ENCODE measurements at regions not wholly inside any gene's neighbourhood (a gene's known extent, or its start where the extent isn't known, plus 50 kb on each side); places are given as distances from the start of the nearest gene placed in this dataset.

GRCh38 chr2:6773007-6773693, 92.6 kb downstream of the CMPK2 start:
- Mint-ChIP-seq H3K4me1 (peaks cover 12% of the 10 kb centered on the region), H3K27me3 (peaks cover 20% of the 10 kb centered on the region), H3K9me3 (ENCODE audit: insufficient read depth) (no peaks in the 10 kb centered on the region), H3K27ac (no peak overlapping the region), H3K4me3 (no peak overlapping the region)
- DNase-seq (peak; percentile 67), ATAC-seq (ENCODE audit: low read depth) (peak; percentile 78)
- Histone ChIP-seq H3K4me3 (ENCODE audit: control extremely low read depth in 1 of 5, extremely low read depth in 1 of 5, insufficient read depth in 1 of 5, low read depth in 2 of 5, low read length in 4 of 5) (no peak overlapping the region), H3K9me3 (ENCODE audit: control extremely low read depth in 1 of 3, control insufficient read depth in 2 of 3, insufficient read depth in 1 of 3, low read length in 2 of 3) (no peaks in the 10 kb centered on the region), H3K27ac (ENCODE audit: low read length in 2 of 2) (no peak overlapping the region), H3K4me2 (replicated peaks; ENCODE audit: low read depth, low read length, poor library complexity, severe bottlenecking) (peak overlapping the region; percentile 35), H4K20me1 (ENCODE audit: control insufficient read depth, insufficient read depth, low read length, poor library complexity, severe bottlenecking) (no peaks in the 10 kb centered on the region), H3K27me3 (replicated peaks in 1 of 4; ENCODE audit: control extremely low read depth in 1 of 4, control insufficient read depth in 3 of 4, insufficient read depth in 4 of 4, low read length in 3 of 4) (peaks cover 0 to 5% (median 0%) of the 10 kb centered on the region in 4 experiments), H2AFZ (ENCODE audit: insufficient read depth, low read depth, low read length, poor library complexity, severe bottlenecking) (peak overlapping the region; percentile 3), H3K9ac (ENCODE audit: low read length) (no peak overlapping the region), H3K36me3 (replicated peaks in 1 of 2; ENCODE audit: control extremely low read depth in 1 of 2, control insufficient read depth in 1 of 2, extremely low read depth in 1 of 2, insufficient read depth in 2 of 2, low read length in 1 of 2) (no peaks in the 10 kb centered on the region), H3K4me1 (ENCODE audit: control insufficient read depth in 2 of 2, insufficient read depth in 2 of 2, low read length in 2 of 2) (peaks cover 3 to 5% of the 10 kb centered on the region in 2 donors), H3K79me2 (ENCODE audit: control insufficient read depth, insufficient read depth, low read length) (no peaks in the 10 kb centered on the region)
- WGBS (ENCODE audit: insufficient coverage), result 8% methylated on average over 25 of the region's 29 CpGs
- CTCF ChIA-PET, result interaction anchor here (1.2 to 2.3 kb wide), 7 partner anchors 9 to 24 kb away, joined by 3 to 6 read pairs (median 5); no protein-coding TSS in a partner anchor
- intact Hi-C loops (cut with micrococcal nuclease), result no loop called here
- POLR2A ChIA-PET, result no interaction called here
- TF ChIP-seq EZH2 (IDR thresholded peaks at IDR 0.05; ENCODE audit: borderline replicate concordance, insufficient read depth, low read depth, low read length, poor library complexity, severe bottlenecking), result no peak
- TF ChIP-seq CTCF (IDR thresholded peaks at IDR 0.05), result peak; percentile 96

- Histone ChIP-seq H3K9me3 (ENCODE audit: control extremely low read depth in 1 of 3, control insufficient read depth in 2 of 3, insufficient read depth in 1 of 3, low read length in 2 of 3) (no peaks in the 10 kb centered on the region), H3K27ac (ENCODE audit: low read length in 2 of 2) (no peak overlapping the region), H4K20me1 (ENCODE audit: control insufficient read depth, insufficient read depth, low read length, poor library complexity, severe bottlenecking) (no peaks in the 10 kb centered on the region), H3K4me1 (ENCODE audit: control insufficient read depth in 2 of 2, insufficient read depth in 2 of 2, low read length in 2 of 2) (peaks cover 3 to 5% of the 10 kb centered on the region in 2 donors), H2AFZ (ENCODE audit: insufficient read depth, low read depth, low read length, poor library complexity, severe bottlenecking) (no peak overlapping the region), H3K36me3 (replicated peaks in 1 of 2; ENCODE audit: control extremely low read depth in 1 of 2, control insufficient read depth in 1 of 2, extremely low read depth in 1 of 2, insufficient read depth in 2 of 2, low read length in 1 of 2) (no peaks in the 10 kb centered on the region), H3K79me2 (ENCODE audit: control insufficient read depth, insufficient read depth, low read length) (no peaks in the 10 kb centered on the region), H3K9ac (ENCODE audit: low read length) (no peak overlapping the region), H3K27me3 (replicated peaks in 1 of 4; ENCODE audit: control extremely low read depth in 1 of 4, control insufficient read depth in 3 of 4, insufficient read depth in 4 of 4, low read length in 3 of 4) (peaks cover 0 to 5% (median 0%) of the 10 kb centered on the region in 4 experiments), H3K4me2 (replicated peaks; ENCODE audit: low read depth, low read length, poor library complexity, severe bottlenecking) (no peak overlapping the region), H3K4me3 (ENCODE audit: control extremely low read depth in 1 of 5, extremely low read depth in 1 of 5, insufficient read depth in 1 of 5, low read depth in 2 of 5, low read length in 4 of 5) (no peak overlapping the region)
- ChIA-PET POLR2A (no interaction called here), CTCF (interaction anchor here (1.2 to 2.3 kb wide), 3 partner anchors 17 to 24 kb away, joined by 4 to 6 read pairs (median 5); no protein-coding TSS in a partner anchor)
- no peaks in the 10 kb centered on the region for H3K9me3 Mint-ChIP-seq (ENCODE audit: insufficient read depth)
- H3K4me1 Mint-ChIP-seq, result peaks cover 12% of the 10 kb centered on the region
- WGBS (ENCODE audit: insufficient coverage), result 73% methylated on average over 3 of the region's 7 CpGs
- no peak overlapping the region for H3K27ac Mint-ChIP-seq
- no peak for DNase-seq
- H3K27me3 Mint-ChIP-seq, result peaks cover 20% of the 10 kb centered on the region
- no peak for TF ChIP-seq EZH2 (IDR thresholded peaks at IDR 0.05; ENCODE audit: borderline replicate concordance, insufficient read depth, low read depth, low read length, poor library complexity, severe bottlenecking)
- TF ChIP-seq CTCF (IDR thresholded peaks at IDR 0.05), result no peak
- intact Hi-C loops (cut with micrococcal nuclease), result no loop called here
- no peak for ATAC-seq (ENCODE audit: low read depth)
- no peak overlapping the region for H3K4me3 Mint-ChIP-seq
Measured at GRCh38 chr2:6773694-6774044, 92.0 kb downstream of the CMPK2 start.

Data from B cell (primary cell).